HG02798 (cell line): ENCODE measurements at regions not wholly inside any gene's neighbourhood (a gene's known extent, or its start where the extent isn't known, plus 50 kb on each side); places are given as distances from the start of the nearest gene placed in this dataset.

Experiments used
- ATAC-seq: cut with Tn5 transposase; IDR thresholded peaks from one replicate; pipeline ENCODE4 v1.9.1; 2021; ENCODE audit warnings: mild to moderate bottlenecking; ENCODE audit not compliant: unreplicated experiment, poor library complexity

DNA sequence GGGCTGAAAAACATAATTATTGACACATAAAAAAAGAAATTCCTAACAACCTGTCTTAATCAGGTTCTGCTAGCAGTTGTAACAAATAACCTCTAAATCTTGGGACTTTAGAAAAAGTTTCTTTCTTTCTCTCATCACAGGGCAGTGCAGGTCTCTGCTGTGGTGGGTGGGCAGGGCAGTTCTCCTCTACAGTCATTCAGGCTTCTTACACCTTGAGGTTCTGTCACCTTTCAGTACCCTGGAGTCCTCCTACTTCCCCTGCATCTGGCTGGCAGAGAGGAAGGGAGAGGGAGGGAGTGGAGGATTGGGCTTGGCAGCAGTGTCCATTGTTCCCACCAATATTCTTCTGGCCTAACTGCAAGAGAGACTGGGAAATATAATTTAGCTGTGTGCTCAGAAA, 112.2 kb upstream of the ANKRD55 start:
- no peak for ATAC-seq

DNA sequence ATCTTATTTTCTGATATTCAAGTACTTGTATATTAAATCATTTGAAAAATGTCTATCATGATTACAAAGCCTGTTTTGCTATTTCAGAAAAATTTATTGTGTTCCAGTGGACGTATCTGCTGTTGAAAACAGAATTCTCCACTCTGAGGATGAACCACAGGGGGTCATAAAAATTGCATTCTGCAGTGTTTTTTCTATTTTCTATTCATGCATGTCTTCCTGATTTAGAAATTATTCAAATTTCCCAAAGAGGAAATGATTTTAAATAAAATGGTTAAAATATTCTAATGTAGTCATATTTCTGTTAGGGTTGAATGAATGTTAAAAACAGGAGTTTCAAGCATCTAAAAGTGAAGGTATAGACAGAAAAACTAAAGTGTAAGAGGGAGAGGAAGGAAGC, 111.5 kb upstream of the ANKRD55 start:
- no peak for ATAC-seq

- ATAC-seq = no peak
Measured at GRCh38 chr5:56343988-56344387, 110.9 kb upstream of the ANKRD55 start.

- ATAC-seq = no peak
Measured at GRCh38 chr5:56342616-56343015, 109.5 kb upstream of the ANKRD55 start.

GRCh38 chr5:56340196-56340980, 107.3 kb upstream of the ANKRD55 start:
- no peak for ATAC-seq

DNA sequence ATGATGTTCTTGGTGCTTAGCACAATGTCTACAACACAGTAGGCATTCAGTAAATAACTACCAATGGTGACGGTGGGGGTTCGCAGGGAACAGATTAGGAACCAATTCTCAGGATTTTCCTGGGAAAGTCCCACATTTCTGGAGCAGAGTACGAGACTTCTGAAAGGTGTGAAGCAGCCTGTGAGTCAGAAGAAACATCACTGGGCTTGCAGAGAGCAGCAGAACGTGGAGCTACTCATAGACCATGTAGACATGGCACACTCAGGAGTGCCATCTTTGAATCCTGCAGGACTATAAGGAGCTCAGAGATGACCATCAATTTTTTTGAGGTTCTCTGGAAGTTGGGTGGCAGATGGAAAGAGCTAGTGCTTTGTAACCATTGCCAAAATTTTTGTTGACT, 106.6 kb upstream of the ANKRD55 start:
- no peak for ATAC-seq

DNA sequence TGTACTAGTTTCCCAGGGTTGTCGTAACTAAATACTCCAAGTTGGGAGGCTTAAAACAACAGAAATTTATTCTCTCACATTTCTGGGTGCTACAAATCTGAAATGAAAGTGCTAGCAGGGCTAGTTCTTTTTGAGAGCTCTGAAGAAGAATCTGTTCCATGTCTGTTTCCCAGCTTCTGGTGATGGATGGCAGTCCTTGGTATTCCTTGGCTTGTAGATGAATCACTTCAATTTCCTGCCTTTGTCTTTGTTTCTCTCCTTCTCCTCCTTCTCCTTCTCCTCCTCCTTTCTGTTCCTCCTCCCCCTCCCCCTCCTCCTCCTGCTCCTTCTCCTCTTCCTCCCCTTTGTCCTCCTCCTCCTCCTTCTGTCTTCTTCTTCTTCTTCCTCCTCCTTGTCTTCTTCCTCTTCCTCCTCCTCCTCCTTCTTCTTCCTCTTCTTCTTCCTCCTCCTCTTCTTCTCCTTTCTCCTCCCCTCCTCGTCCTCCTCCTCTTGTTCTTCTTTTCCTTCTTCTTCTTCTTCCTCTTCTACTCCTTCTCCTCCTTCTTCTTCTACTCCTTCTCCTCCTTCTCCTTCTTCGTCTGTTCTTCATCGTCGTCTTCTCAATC, 104.7 kb upstream of the ANKRD55 start:
- no peak for ATAC-seq

GRCh38 chr5:56335212-56335611, 102.1 kb upstream of the ANKRD55 start:
- no peak for ATAC-seq

DNA sequence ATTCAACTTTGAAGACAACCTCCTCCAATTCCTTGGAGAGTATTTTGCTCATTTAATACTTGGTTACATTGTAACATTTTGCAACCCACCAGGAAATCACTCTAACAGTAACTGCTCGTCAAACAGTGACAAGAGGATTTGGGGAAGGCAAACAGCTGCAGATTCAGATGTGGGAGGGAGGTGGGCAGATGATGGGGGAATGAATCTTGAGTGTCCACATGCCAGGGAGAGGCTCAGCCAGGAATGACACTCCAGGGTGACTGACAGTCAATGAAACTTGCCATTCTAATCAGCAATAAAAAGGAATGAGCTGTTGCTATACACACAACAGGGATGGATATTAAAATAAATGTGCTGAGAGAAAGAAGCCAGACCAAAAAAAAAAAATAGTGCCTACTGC, 97.7 kb upstream of the ANKRD55 start:
- no peak for ATAC-seq

DNA sequence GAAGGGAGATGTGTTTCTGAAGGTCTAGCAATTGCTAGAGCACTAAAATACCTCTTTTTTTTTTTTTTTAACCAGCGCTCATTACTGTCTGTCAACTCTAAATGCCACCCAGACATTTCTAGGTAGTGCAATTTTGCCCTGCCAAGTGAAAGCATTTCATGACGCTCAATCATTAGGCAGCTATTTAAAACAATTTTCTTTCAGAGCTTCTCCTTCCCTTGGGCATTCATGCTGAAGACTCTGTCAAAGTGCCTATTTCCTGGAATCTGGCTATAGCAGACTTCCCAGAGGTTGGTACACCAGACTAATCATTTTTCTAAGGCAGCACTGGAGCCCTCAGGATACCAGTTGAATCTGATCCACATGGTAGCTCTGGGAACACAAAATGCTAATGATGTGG, 97.0 kb upstream of the ANKRD55 start:
- no peak for ATAC-seq

DNA sequence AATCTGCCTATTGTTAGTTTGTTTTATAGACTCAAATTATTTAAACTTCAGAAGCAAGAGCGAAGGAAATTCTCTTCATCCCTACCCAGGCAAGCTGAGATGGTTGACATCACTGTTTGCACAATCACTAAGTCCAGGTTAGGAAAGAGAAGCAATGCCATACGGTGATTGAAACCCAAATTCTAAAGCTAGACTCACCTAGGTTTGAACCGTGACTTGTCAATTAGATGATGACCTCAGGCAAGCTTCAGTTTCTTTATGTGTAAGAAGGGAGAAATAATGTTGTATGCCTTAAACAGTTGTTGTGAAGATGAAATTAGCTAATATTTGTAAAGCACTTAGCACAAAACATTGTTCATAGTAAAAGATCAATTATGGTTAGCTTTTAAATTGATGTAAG, 96.5 kb upstream of the ANKRD55 start:
- ATAC-seq = peak; percentile 67

DNA sequence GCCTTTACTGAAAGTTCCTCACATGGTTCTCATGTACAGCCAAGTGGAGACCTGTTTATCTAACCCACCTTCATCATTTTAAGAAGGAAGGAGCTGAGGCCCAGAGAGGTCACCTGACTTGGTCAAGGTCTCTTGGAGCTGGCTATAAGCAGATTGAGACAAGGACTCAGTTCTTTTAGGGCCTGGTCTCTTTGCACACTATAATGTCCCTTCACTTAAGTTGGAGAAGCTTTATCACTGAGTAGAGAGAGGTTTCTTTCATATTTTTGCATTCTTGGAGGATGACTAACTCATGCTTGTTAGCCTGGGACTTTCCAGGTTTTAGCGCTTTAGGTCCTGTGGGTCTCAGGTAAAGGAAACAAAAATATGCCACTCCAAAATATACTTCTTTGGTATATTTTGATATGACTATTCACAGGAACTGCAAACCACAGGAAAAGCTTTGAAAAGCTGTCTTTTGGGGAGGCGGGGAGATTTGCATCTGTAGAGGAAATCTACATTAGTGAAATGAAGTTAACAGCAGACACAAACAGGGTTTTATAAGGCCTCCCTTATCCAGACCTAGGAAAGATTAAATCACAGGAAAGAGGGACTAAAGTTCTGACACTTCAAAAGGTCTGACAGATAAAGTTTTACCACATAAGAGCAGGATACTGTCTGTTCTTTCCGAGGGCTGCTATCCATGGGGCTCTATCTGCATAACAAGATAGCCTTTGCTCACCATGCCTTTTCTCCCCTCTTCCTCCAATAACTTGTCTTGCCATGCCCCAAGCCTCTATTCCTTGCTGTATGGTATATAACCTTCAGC, 95.8 kb upstream of the ANKRD55 start:
- peak; percentile 65 for ATAC-seq

GRCh38 chr5:56327809-56328208, 94.7 kb upstream of the ANKRD55 start:
- ATAC-seq = peak; percentile 50

- ATAC-seq = no peak
Measured at GRCh38 chr5:56326770-56327169, 93.6 kb upstream of the ANKRD55 start.

GRCh38 chr5:56326116-56326515, 93.0 kb upstream of the ANKRD55 start:
- no peak for ATAC-seq

- ATAC-seq = no peak
Measured at GRCh38 chr5:56325039-56325438, 91.9 kb upstream of the ANKRD55 start.

- ATAC-seq = no peak
Measured at GRCh38 chr5:56323505-56323904, 90.4 kb upstream of the ANKRD55 start.

DNA sequence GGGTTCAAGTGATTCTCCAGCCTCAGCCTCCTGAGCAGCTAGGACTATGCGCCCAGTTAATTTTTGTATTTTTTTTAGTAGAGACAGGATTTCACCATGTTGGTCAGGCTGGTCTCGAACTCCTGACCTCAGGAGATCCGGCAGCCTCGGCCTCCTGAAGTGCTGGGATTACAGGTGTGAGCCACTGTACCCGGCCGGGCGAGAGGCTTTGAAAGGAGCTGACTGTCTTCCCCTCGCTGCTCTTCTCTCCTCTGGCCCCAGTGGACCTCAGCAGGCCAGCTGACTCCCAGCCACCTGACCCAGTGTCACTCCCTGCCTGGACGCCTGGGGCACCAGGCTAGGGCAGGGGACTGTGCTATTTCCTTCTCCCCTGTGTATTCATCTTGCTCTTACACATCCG, 89.5 kb upstream of the ANKRD55 start:
- no peak for ATAC-seq

- ATAC-seq = no peak
Measured at GRCh38 chr5:56321236-56321881, 88.2 kb upstream of the ANKRD55 start.

- ATAC-seq = no peak
Measured at GRCh38 chr5:56320686-56321085, 87.6 kb upstream of the ANKRD55 start.
